ENCODE measurements at regions not wholly inside any gene's neighbourhood (a gene's known extent, or its start where the extent isn't known, plus 50 kb on each side); places are given as distances from the start of the nearest gene placed in this dataset.

DNA sequence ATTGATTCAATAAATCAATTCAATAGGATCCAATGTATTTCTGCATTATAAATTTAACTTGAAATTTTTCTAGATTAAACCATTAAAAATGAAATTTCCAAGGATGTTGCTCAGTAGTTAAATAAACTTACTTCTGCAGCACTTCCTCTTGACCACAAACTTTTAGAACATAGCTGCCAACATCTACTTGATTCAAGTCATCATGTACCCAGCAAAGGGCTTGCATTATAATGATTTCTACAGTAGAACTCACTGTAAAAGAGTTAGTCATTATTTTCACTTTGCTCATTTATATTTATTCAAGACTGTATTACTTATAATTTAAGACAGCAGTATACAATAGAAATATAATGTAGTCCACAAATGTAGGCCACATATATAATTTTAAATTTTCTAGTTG is 59.2 kb downstream of the PIK3C2A start:
- no peak overlapping the region for H3K27ac ChIP-seq (ENCODE audit: low read depth, low read length, poor library complexity, severe bottlenecking)
- no peak for DNase-seq (ENCODE audit: low spot score)
- H3K79me2 ChIP-seq (ENCODE audit: insufficient read depth, low read depth, low read length) = peaks cover 12% of the 10 kb centered on the region; the same call in 1 of the 2 replicates
- ChIA-PET POLR2A (no interaction called here), CTCF (ENCODE audit: unreplicated experiment) (no interaction called here)
- TF ChIP-seq CTCF (conservative IDR thresholded peaks at IDR 0.05; ENCODE audit: low read length) (no peak), EZH2phosphoT487 (IDR thresholded peaks at IDR 0.05; ENCODE audit: borderline replicate concordance, low read depth, low read length) (no peak)
- H3K36me3 ChIP-seq (ENCODE audit: insufficient read depth, low read length) = peaks cover 61% of the 10 kb centered on the region
- no peak overlapping the region for H3K4me2 ChIP-seq (ENCODE audit: low read length)
- no peaks in the 10 kb centered on the region for H3K9me2 ChIP-seq (ENCODE audit: insufficient read depth, low read length)
- H3K4me1 ChIP-seq (ENCODE audit: insufficient read depth, low read length, poor library complexity, severe bottlenecking) = no peaks in the 10 kb centered on the region
- intact Hi-C loops (cut with micrococcal nuclease; ENCODE audit: unreplicated experiment) = no loop called here
- 0 out of 2 replicates have a peak, but pooled peaks cover 4% of the 10 kb centered on the region for H4K20me1 ChIP-seq (ENCODE audit: insufficient read depth, low read length)
- no peaks in the 10 kb centered on the region for H3K9me3 ChIP-seq (ENCODE audit: low read length)
- no peak overlapping the region for H2AFZ ChIP-seq (ENCODE audit: low read length)
- no peak overlapping the region for H3K4me3 ChIP-seq (ENCODE audit: low read depth, low read length, poor library complexity, severe bottlenecking)
- BruUV-seq (replicated peaks) = no TSS peak

GRCh38 chr11:17145972-17146371 is 61.8 kb downstream of the PIK3C2A start:
- Histone ChIP-seq H3K4me3 (ENCODE audit: low read depth, low read length, poor library complexity, severe bottlenecking) (no peak overlapping the region), H3K9me3 (ENCODE audit: low read length) (no peaks in the 10 kb centered on the region), H2AFZ (ENCODE audit: low read length) (no peak overlapping the region), H3K9me2 (ENCODE audit: insufficient read depth, low read length) (no peaks in the 10 kb centered on the region), H3K79me2 (ENCODE audit: insufficient read depth, low read depth, low read length) (no peaks in the 10 kb centered on the region), H4K20me1 (ENCODE audit: insufficient read depth, low read length) (no peaks in the 10 kb centered on the region), H3K27ac (ENCODE audit: low read depth, low read length, poor library complexity, severe bottlenecking) (no peak overlapping the region), H3K36me3 (ENCODE audit: insufficient read depth, low read length) (peaks cover 64% of the 10 kb centered on the region), H3K4me2 (ENCODE audit: low read length) (no peak overlapping the region), H3K4me1 (ENCODE audit: insufficient read depth, low read length, poor library complexity, severe bottlenecking) (no peaks in the 10 kb centered on the region)
- POLR2A ChIA-PET = no interaction called here
- CTCF ChIA-PET (ENCODE audit: unreplicated experiment) = no interaction called here
- TF ChIP-seq CTCF (conservative IDR thresholded peaks at IDR 0.05; ENCODE audit: low read length) (no peak), EZH2phosphoT487 (IDR thresholded peaks at IDR 0.05; ENCODE audit: borderline replicate concordance, low read depth, low read length) (no peak)
- intact Hi-C loops (cut with micrococcal nuclease; ENCODE audit: unreplicated experiment) = no loop called here
- DNase-seq (ENCODE audit: low spot score) = no peak
- no TSS peak for BruUV-seq (replicated peaks)

GRCh38 chr11:17142450-17142849 is 65.0 kb upstream of the RPS13 start:
- Histone ChIP-seq H3K4me3 (ENCODE audit: low read depth, low read length, poor library complexity, severe bottlenecking) (no peak overlapping the region), H3K79me2 (ENCODE audit: insufficient read depth, low read depth, low read length) (no peaks in the 10 kb centered on the region), H3K4me1 (ENCODE audit: insufficient read depth, low read length, poor library complexity, severe bottlenecking) (no peaks in the 10 kb centered on the region), H3K36me3 (ENCODE audit: insufficient read depth, low read length) (peaks cover 56% of the 10 kb centered on the region), H2AFZ (ENCODE audit: low read length) (no peak overlapping the region), H3K9me2 (ENCODE audit: insufficient read depth, low read length) (no peaks in the 10 kb centered on the region), H3K9me3 (ENCODE audit: low read length) (no peaks in the 10 kb centered on the region), H3K27ac (ENCODE audit: low read depth, low read length, poor library complexity, severe bottlenecking) (no peak overlapping the region), H4K20me1 (ENCODE audit: insufficient read depth, low read length) (no peaks in the 10 kb centered on the region), H3K4me2 (ENCODE audit: low read length) (no peak overlapping the region)
- ChIA-PET CTCF (ENCODE audit: unreplicated experiment) (no interaction called here), POLR2A (no interaction called here)
- BruUV-seq (replicated peaks) = no TSS peak
- DNase-seq (ENCODE audit: low spot score) = no peak
- intact Hi-C loops (cut with micrococcal nuclease; ENCODE audit: unreplicated experiment) = no loop called here
- TF ChIP-seq EZH2phosphoT487 (IDR thresholded peaks at IDR 0.05; ENCODE audit: borderline replicate concordance, low read depth, low read length) (no peak), CTCF (conservative IDR thresholded peaks at IDR 0.05; ENCODE audit: low read length) (no peak)

Measured in OCI-LY7 (cell line).